H1 (cell line): ENCODE measurements at regions not wholly inside any gene's neighbourhood (a gene's known extent, or its start where the extent isn't known, plus 50 kb on each side); places are given as distances from the start of the nearest gene placed in this dataset.

ENCODE experiments used
- CTCF ChIA-PET: fragments of 300-600 bp; sonication (Branson Sonifier 250); formaldehyde crosslinking; loops from one replicate; lab custom pipeline; 2021; ENCODE audit not compliant: partially characterized antibody; lab: Charles Lee
- POLR2A ChIA-PET: fragments of 300-600 bp; sonication (Branson Sonifier 250); formaldehyde crosslinking; loops from one replicate; lab custom pipeline; 2021; ENCODE audit warnings: inconsistent platforms; ENCODE audit not compliant: partially characterized antibody; lab: Charles Lee
- DNase-seq, 2 experiments: peaks; one replicate each; pipeline versions ENCODE4 v3.0.0 to v3.0.0-alpha.2; 2010 to 2022; ENCODE audit warnings: low spot score in 2 of 2, low read depth in 1 of 2, mixed read lengths in 1 of 2
- FAIRE-seq: peaks from 2 replicates; lab custom pipeline; 2011; peaks lifted over from hg19 to GRCh38; lab: Jason Lieb, UNC
- H2AFZ ChIP-seq: 2 replicates; pipeline ENCODE4 v1.8.1; 2012; ENCODE audit warnings: low read length, inconsistent platforms
- H2AK5ac ChIP-seq: 2 replicates; pipeline ENCODE4 v1.6.1; 2013; ENCODE audit warnings: low read depth, low read length
- H2BK120ac ChIP-seq: replicated peaks from 2 replicates; pipeline ENCODE3; 2013; ENCODE audit warnings: low read depth, low read length, inconsistent platforms
- H2BK12ac ChIP-seq: 2 replicates; pipeline ENCODE4 v1.6.1; 2013; ENCODE audit warnings: low read depth, low read length
- H2BK15ac ChIP-seq: 2 replicates; pipeline ENCODE4 v1.6.1; 2013; ENCODE audit warnings: low read length
- H2BK20ac ChIP-seq: 2 replicates; pipeline ENCODE4 v1.6.1; 2013; ENCODE audit warnings: low read length
- H2BK5ac ChIP-seq: 2 replicates; pipeline ENCODE4 v1.6.1; 2013; ENCODE audit warnings: low read depth, low read length
- H3K14ac ChIP-seq: 2 replicates; pipeline ENCODE4 v1.6.1; 2013; ENCODE audit warnings: inconsistent platforms; ENCODE audit not compliant: insufficient read length
- H3K18ac ChIP-seq: 2 replicates; pipeline ENCODE4 v1.6.1; 2013; ENCODE audit warnings: low read length; ENCODE audit errors: extremely low read depth
- H3K23ac ChIP-seq: 2 replicates; pipeline ENCODE4 v1.6.1; 2013; ENCODE audit warnings: inconsistent platforms; ENCODE audit not compliant: insufficient read length
- H3K23me2 ChIP-seq: 2 replicates; pipeline ENCODE4 v1.6.1; 2013; ENCODE audit warnings: low read depth, low read length
- H3K27ac ChIP-seq: 2 replicates; pipeline ENCODE4 v1.6.1; 2011; ENCODE audit warnings: low read depth, low read length, inconsistent platforms
- H3K27me3 ChIP-seq, 4 experiments: replicated peaks in 1 of 4; 1 replicate in 1 of 4; 2 replicates in 3 of 4; pipeline versions ENCODE4 v1.6.1 to v1.8.1; 2011 to 2013; ENCODE audit warnings: low read length in 3 of 4, mild to moderate bottlenecking in 3 of 4, inconsistent platforms in 2 of 4, mixed read lengths in 2 of 4, moderate library complexity in 1 of 4; ENCODE audit not compliant: control insufficient read depth in 3 of 4, insufficient read depth in 3 of 4; ENCODE audit errors: extremely low read depth in 1 of 4
- H3K36me3 ChIP-seq, 4 experiments: 2 replicates each; pipeline versions ENCODE4 v1.6.1 to v1.8.1; 2011 to 2013; ENCODE audit warnings: mild to moderate bottlenecking in 4 of 4, low read length in 3 of 4, moderate library complexity in 2 of 4, control low read depth in 1 of 4, inconsistent platforms in 1 of 4; ENCODE audit not compliant: insufficient read depth in 4 of 4, control insufficient read depth in 2 of 4
- H3K4ac ChIP-seq: replicated peaks from 2 replicates; pipeline ENCODE3; 2013; ENCODE audit warnings: low read length, low read depth, mixed read lengths, inconsistent platforms; ENCODE audit not compliant: insufficient read length
- H3K4me1 ChIP-seq, 4 experiments: replicated peaks in 1 of 4; 1 replicate in 1 of 4; 2 replicates in 3 of 4; pipeline versions ENCODE4 v1.6.1 to v1.8.1; 2011 to 2013; ENCODE audit warnings: low read length in 3 of 4, inconsistent platforms in 2 of 4, mixed read lengths in 1 of 4; ENCODE audit not compliant: insufficient read depth in 4 of 4, control insufficient read depth in 3 of 4
- H3K4me2 ChIP-seq, 2 experiments: 2 replicates each; pipeline versions ENCODE4 v1.6.1 to v1.8.1; 2011 to 2013; ENCODE audit warnings: low read depth in 2 of 2, low read length in 2 of 2, control low read depth in 1 of 2, inconsistent platforms in 1 of 2, mild to moderate bottlenecking in 1 of 2; ENCODE audit not compliant: insufficient read depth in 1 of 2
- H3K4me3 ChIP-seq, 4 experiments: fragments of 200-600, 300-600 bp in 1 of 4; sonication (generic), shearing (Covaris generic), sonication (Bioruptor Twin) in 1 of 4; 2 replicates each; pipeline versions ENCODE4 v1.5.1 to v1.8.1; 2011 to 2016; ENCODE audit warnings: low read length in 4 of 4, low read depth in 3 of 4, control low read depth in 2 of 4, inconsistent platforms in 2 of 4, mild to moderate bottlenecking in 2 of 4, mixed read lengths in 1 of 4, moderate library complexity in 1 of 4; ENCODE audit not compliant: insufficient read depth in 2 of 4; ENCODE audit errors: extremely low read depth in 1 of 4
- H3K56ac ChIP-seq: replicated peaks from 2 replicates; pipeline ENCODE3; 2013; ENCODE audit warnings: low read depth, mild to moderate bottlenecking, mixed read lengths, low read length, inconsistent platforms; ENCODE audit not compliant: insufficient read length
- H3K79me1 ChIP-seq: 2 replicates; pipeline ENCODE4 v1.6.1; 2013; ENCODE audit warnings: low read depth, low read length, control low read depth
- H3K79me2 ChIP-seq, 2 experiments: 2 replicates each; pipeline versions ENCODE4 v1.6.1 to v1.8.1; 2012 to 2013; ENCODE audit warnings: low read length in 2 of 2, mild to moderate bottlenecking in 2 of 2, inconsistent platforms in 1 of 2; ENCODE audit not compliant: insufficient read depth in 2 of 2, control insufficient read depth in 1 of 2
- H3K9ac ChIP-seq, 4 experiments: replicated peaks in 1 of 4; 1 replicate in 1 of 4; 2 replicates in 3 of 4; pipeline versions ENCODE4 v1.6.1 to v1.8.1; 2011 to 2013; ENCODE audit warnings: low read depth in 3 of 4, low read length in 3 of 4, control low read depth in 2 of 4, mild to moderate bottlenecking in 2 of 4, moderate library complexity in 2 of 4, inconsistent platforms in 1 of 4; ENCODE audit errors: extremely low read depth in 1 of 4
- H3K9me3 ChIP-seq, 2 experiments: 2 replicates each; pipeline versions ENCODE4 v1.6.1 to v1.8.1; 2012 to 2013; ENCODE audit warnings: mild to moderate bottlenecking in 2 of 2, moderate library complexity in 2 of 2, control low read depth in 1 of 2, inconsistent platforms in 1 of 2, low read depth in 1 of 2, low read length in 1 of 2, mixed read lengths in 1 of 2; ENCODE audit not compliant: insufficient read depth in 2 of 2
- H4K20me1 ChIP-seq, 2 experiments: replicated peaks in 1 of 2; 2 replicates each; pipeline versions ENCODE3 to v1.8.1; 2011 to 2013; ENCODE audit warnings: inconsistent platforms in 2 of 2, low read length in 2 of 2, mild to moderate bottlenecking in 1 of 2; ENCODE audit not compliant: insufficient read depth in 2 of 2, control insufficient read depth in 1 of 2
- H4K5ac ChIP-seq: 2 replicates; pipeline ENCODE4 v1.6.1; 2013; ENCODE audit warnings: low read length, low read depth, mixed read lengths, inconsistent platforms; ENCODE audit not compliant: insufficient read length
- H4K8ac ChIP-seq: 2 replicates; pipeline ENCODE4 v1.8.0; 2013; ENCODE audit warnings: mild to moderate bottlenecking, moderate library complexity, low read length, inconsistent platforms; ENCODE audit not compliant: insufficient read depth; ENCODE audit errors: extremely low read depth
- H4K91ac ChIP-seq: replicated peaks from 2 replicates; pipeline ENCODE3; 2013; ENCODE audit warnings: low read length, mixed read lengths, inconsistent platforms; ENCODE audit not compliant: insufficient read length
- ASH2L ChIP-seq: fragments of 200-600, 300-600 bp; sonication (generic); IDR thresholded peaks from one replicate; pipeline ENCODE4 v1.7.1; 2017; ENCODE audit warnings: low read length
- BCL11A ChIP-seq, 2 experiments: IDR thresholded peaks; one replicate each; pipeline ENCODE4 v1.6.1; 2011; ENCODE audit warnings: low read depth in 2 of 2, low read length in 2 of 2, mild to moderate bottlenecking in 2 of 2
- CTBP2 ChIP-seq: IDR thresholded peaks from 2 replicates; pipeline ENCODE4 v1.7.0; 2011; ENCODE audit warnings: borderline replicate concordance, mild to moderate bottlenecking, moderate library complexity, mixed read lengths, low read length; ENCODE audit not compliant: insufficient read depth, insufficient read length
- KDM4A ChIP-seq: IDR thresholded peaks from one replicate; pipeline ENCODE4 v1.7.1; 2012; ENCODE audit warnings: low read depth, mild to moderate bottlenecking, moderate library complexity, low read length, inconsistent platforms; ENCODE audit not compliant: severe bottlenecking
- KDM5A ChIP-seq: fragments of 200-600 bp; IDR thresholded peaks from 2 replicates; pipeline ENCODE4 v1.7.1; 2012; ENCODE audit warnings: mild to moderate bottlenecking, low read length, inconsistent platforms, mixed read lengths
- POLR2AphosphoS5 ChIP-seq: IDR thresholded peaks from 2 replicates; pipeline ENCODE4 v1.6.1; 2011; ENCODE audit warnings: low read depth, low read length
- SIRT6 ChIP-seq: IDR thresholded peaks from one replicate; pipeline ENCODE4 v1.7.1; 2012; ENCODE audit warnings: low read length, inconsistent platforms
- TBP ChIP-seq: IDR thresholded peaks from 2 replicates; pipeline ENCODE4 v1.6.1; 2011; ENCODE audit warnings: low read depth, low read length, improper control_type of control experiment
- TEAD4 ChIP-seq: IDR thresholded peaks from 2 replicates; pipeline ENCODE4 v1.6.1; 2012; ENCODE audit warnings: low read depth, low read length, inconsistent platforms, mixed read lengths
- WGBS, 2 experiments: shearing (Covaris generic) in 1 of 2; methylation state at CpG; one replicate each; pipeline versions ENCODE4 v1.1.6 to v1.1.7; 2013 to 2015; ENCODE audit warnings: low lambda C conversion rate in 2 of 2, mixed read lengths in 2 of 2, inconsistent platforms in 1 of 2, low coverage in 1 of 2, missing lambda C conversion rate in 1 of 2; ENCODE audit not compliant: insufficient replicate concordance in 2 of 2, insufficient coverage in 1 of 2, insufficient read length in 1 of 2; ENCODE audit errors: extremely low coverage in 1 of 2, missing lambda C conversion rate in 1 of 2; 5-methylcytosine and 5-hydroxymethylcytosine counted together
- TF ChIP-seq, protein P1 (sequence below): IDR thresholded peaks from 2 replicates; pipeline ENCODE4 v1.6.1; 2011; ENCODE audit warnings: low read length, improper control_type of control experiment
- TF ChIP-seq, protein P2 (sequence below): IDR thresholded peaks from 2 replicates; pipeline ENCODE4 v1.6.1; 2012; ENCODE audit warnings: low read length, inconsistent platforms

DNA sequence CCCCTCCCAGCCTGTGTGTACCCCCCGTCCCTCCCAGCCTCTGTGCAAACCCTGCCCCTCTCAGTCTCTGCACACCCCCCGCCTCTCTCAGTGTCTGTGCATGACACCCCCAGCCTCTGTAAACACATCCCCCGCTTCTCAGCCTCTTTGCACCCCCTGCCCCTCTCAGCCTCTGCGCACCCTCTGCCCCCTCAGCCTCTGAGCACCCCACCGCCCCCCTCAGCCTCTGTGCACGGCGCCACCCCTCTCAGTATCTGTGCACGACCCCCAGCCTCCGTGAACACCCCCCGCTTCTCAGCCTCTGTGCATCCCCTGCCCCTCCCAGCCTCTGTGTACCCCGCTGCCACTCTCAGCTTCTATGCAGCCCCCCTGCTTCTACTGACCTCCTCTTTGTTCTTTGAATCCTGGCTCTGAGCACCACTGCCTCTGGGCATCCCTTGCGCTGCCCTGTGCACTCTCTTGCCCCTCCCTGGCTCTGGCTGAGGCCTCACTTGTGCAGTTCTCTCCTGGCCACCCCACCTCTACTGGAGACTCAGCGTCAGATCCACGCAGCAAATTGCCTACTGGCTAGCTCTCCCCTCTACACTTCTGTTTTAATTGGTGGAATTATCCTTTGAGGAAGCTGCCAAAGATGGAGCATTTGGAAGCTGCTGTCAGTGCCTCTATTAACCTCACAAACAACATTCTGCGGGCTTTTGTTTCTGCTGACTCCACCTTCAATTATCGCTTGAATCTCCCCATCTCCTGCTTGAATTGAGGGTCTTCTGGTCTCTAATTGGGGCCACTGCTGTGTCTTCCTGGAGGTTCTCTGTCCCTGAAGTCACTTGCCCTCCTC is 838.6 kb downstream of the TBC1D22A start:
- no peak for FAIRE-seq
- ChIA-PET CTCF (no interaction called here), POLR2A (no interaction called here)
- 91% methylated on average over 6 of the region's 16 CpGs; no CpG with 5 or more reads in 1 of the 2 experiments for WGBS, 2 experiments
- Histone ChIP-seq H3K79me1 (no peaks in the 10 kb centered on the region), H4K20me1 (no peaks in the 10 kb centered on the region), H3K4me1 (no peaks in the 10 kb centered on the region), H3K9ac (no peak overlapping the region), H4K91ac (no peak overlapping the region), H3K9me3 (peaks cover 28 to 55% of the 10 kb centered on the region in 2 experiments), H2BK12ac (no peak overlapping the region), H4K5ac (no peak overlapping the region), H2BK15ac (no peak overlapping the region), H2AFZ (no peak overlapping the region), H3K4me3 (no peak overlapping the region), H3K4me2 (no peak overlapping the region), H3K36me3 (no peaks in the 10 kb centered on the region), H3K56ac (no peak overlapping the region), H2AK5ac (no peak overlapping the region), H2BK20ac (no peak overlapping the region), H3K27ac (no peak overlapping the region), H3K27me3 (no peaks in the 10 kb centered on the region), H3K79me2 (no peaks in the 10 kb centered on the region), H4K8ac (no peak overlapping the region), H3K18ac (no peak overlapping the region), H3K23me2 (no peaks in the 10 kb centered on the region), H3K23ac (no peak overlapping the region), H3K14ac (no peak overlapping the region), H2BK120ac (no peak overlapping the region), H3K4ac (no peak overlapping the region), H2BK5ac (no peak overlapping the region)
- no peak for DNase-seq
- TF ChIP-seq, protein P1, sequence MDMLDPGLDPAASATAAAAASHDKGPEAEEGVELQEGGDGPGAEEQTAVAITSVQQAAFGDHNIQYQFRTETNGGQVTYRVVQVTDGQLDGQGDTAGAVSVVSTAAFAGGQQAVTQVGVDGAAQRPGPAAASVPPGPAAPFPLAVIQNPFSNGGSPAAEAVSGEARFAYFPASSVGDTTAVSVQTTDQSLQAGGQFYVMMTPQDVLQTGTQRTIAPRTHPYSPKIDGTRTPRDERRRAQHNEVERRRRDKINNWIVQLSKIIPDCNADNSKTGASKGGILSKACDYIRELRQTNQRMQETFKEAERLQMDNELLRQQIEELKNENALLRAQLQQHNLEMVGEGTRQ, result no peak
- no peak for TF ChIP-seq SIRT6
- TF ChIP-seq CTBP2, result no peak
- TF ChIP-seq TBP, result no peak
- TF ChIP-seq KDM5A, result no peak
- TF ChIP-seq ASH2L, result no peak
- no peak for TF ChIP-seq KDM4A
- TF ChIP-seq, protein P2, sequence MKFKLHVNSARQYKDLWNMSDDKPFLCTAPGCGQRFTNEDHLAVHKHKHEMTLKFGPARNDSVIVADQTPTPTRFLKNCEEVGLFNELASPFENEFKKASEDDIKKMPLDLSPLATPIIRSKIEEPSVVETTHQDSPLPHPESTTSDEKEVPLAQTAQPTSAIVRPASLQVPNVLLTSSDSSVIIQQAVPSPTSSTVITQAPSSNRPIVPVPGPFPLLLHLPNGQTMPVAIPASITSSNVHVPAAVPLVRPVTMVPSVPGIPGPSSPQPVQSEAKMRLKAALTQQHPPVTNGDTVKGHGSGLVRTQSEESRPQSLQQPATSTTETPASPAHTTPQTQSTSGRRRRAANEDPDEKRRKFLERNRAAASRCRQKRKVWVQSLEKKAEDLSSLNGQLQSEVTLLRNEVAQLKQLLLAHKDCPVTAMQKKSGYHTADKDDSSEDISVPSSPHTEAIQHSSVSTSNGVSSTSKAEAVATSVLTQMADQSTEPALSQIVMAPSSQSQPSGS, result no peak
- no peak for TF ChIP-seq POLR2AphosphoS5
- TF ChIP-seq BCL11A (IDR thresholded peaks at IDR 0.05; ENCODE audit: low read depth in 2 of 2, low read length in 2 of 2), result no peak
- no peak for TF ChIP-seq TEAD4
